ENCODE measurements at regions not wholly inside any gene's neighbourhood (a gene's known extent, or its start where the extent isn't known, plus 50 kb on each side); places are given as distances from the start of the nearest gene placed in this dataset.
A peak's percentile ranks its signal among the peaks of the same experiment; 100 is the strongest.
"Not testable (repeated sequence)": the region's sequence is repeated elsewhere in the genome, so short reads cannot be mapped to it uniquely, and the experiment has no call there.

DNA sequence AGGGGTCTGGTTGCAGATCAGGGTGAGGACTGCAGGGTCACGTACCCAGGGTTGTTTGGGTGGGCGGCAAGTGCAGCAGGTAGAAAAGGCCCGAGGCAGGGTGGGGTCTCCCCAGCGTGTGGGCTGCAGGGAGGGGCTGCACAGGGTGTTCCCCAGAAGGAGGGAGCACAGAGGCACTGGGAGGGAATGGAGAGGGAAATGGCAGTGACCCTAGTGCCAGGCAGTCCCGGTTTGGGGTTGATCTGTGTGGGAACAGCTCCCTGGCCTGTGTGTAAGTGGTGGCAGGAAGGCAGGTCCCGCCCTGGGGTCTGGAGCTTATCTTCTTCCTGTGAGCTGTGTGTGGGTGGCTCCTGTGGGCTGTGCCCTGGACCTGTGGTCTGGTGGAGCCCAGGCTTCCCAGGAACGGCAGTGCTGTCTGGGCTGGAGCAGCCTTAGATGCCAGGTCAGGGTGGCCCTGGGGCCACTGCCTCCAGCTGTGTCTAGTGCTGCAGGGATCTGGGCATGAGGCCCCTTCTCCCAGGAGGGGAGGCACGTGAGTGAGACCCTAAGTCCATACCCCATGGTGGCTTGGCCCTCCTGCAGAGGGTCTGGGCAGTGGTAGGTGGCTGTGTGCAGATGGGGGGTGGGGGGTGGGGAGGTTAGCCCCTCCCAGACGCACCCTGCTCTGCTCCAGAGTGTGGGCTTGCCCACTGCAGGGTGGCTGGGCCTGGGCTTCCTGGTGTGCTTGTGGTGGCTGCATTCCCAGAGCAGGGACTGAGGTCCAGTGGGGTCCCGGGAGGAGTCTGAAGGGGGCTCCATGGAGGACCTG is 363.5 kb downstream of the TMEM121 start:
- no peak for DNase-seq (ENCODE audit: low spot score)

DNA sequence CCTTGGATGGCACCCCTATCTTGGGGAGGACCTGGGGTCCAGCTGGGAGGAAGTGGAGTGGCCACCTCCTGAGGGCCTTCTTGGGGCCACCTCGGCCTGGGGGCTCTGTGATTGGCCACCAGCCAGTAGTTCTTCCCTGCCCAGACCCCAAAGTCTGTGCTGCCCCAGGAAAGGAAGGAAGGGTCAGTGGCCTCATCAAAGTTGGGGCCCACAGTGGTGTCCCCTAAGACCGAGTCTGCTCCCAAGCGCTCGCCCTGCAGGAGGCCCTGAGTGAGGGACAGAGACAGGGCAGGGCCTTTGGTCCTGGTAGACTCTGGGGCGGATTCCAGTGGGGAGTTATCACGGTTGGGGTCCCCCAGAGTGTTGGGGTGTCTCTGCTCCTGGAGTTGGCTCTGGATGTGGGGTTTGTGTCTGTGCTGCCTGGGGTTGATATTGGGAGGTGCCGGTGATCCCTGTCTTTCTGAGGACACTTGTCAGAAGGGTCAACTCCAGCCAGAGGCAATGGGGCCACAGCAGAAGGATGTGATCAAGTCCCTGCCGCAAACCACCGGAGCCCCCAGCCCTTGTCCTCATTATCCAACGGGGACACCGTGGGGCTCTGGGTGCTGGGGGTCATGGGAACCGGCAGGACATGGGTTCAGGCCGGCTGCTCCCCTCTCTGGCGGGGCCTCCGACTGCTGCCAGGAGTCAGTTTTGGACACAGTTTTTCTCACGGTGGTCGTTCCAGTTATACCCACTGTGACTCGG is 364.3 kb downstream of the TMEM121 start:
- peak; percentile 6 for DNase-seq (ENCODE audit: low spot score)

DNA sequence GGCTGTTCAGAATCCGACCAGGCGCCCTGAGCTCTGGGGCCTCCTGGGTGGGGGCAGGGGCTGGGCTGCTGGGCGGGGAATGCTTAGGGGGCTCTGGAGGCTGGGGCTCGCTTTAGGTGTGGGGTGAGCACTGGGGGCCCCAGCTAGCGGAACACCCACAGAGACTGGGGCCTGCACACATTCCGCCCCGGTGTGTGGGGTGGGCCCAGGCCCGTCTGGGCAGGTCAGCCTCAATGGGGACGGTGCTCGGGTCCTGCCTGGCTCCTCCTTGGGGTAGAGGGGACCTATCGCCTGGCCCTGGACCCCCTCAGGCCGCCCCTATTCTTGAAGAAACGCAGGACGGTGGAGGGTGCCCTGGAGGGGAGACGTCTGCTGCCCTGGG is 364.8 kb downstream of the TMEM121 start:
- no peak for DNase-seq (ENCODE audit: low spot score)

DNA sequence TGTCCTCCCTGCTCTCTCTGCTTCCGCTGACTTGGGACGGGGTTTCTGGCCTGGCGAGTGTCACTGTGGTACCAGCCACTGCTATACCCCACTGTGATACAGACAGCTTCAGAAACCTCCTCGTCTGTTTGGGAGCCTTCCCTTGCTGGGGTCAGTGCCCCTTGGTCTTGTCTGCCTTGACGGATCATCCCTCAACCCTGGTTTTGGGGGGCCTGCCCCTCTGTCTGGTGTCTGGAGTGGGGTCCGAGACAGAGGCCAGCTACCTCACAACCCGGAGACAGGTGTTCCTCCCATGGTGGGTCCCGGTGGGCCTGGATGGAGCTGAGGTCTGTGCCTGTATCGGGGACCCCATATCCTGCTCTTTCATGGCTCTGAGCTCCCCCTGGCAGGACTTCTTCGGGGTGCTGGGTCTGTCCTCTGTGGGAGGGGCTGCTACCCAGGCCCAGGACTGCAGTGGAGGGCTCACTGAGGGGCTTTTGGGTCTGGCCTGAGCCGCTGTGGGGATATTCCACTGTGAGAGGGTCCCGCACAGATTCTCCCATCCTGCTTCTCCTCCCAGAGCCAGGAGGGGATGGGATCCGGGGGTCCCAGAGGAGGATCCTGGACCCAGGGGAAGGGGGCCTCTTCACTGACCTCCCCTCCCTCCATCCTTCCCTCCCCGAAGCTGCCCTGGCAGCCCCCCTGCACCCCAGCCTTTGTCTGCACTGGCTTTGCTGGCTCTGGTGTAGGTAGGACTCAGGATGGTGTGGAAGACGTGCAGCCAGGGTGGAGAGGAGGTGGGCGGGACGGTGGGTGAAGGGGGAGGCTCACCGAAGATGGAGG is 365.5 kb downstream of the TMEM121 start:
- peak; percentile 12 for DNase-seq (ENCODE audit: low spot score)

DNA sequence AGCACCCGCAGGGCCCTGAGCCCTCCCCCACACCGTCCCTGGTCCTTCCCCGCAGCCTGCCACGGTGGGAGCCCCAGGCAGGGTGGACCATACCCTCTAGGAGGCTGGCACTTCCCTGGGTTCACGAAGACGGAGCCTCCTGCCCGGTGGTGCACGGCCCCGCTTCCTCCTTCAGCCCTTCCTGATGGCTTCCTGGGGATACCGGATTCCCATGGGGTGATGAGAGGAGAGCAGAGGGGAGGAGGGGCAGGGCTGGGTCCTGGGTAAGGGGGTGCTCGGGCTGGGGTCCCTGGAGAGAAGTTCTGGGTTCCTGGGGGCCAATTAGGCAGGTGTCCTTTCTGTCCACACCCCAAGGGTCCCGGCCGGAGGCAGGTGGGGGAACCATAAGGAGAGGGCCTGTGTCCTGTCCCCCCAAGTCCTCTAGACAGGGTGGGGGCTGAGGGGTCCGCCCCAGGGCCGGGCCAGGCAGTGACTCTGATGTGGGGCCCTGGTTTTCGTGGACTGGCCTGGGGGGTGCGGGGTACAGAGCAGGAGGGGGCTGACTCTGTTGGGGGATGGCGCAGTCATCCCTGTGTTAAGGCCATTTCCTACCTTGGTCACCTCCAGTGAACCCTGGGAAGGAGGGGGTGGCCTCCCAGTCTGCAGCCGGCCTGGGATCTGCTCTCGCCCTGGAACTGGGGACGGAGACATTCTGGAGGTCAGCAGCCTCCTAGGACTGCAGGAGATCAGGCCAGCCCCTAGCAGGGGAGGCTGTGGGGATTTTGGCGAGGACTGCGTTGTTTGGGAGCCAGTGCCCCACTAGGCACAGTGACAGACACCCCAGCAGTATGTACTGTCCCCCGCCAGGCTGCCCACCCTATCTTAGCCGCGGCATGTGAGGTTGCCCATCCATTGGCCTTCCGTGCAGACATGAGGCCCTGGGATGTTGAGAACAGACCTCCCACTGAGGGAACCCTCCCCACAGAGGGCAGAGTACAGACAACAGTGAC is 366.4 kb downstream of the TMEM121 start:
- not testable (repeated sequence) for DNase-seq (ENCODE audit: low spot score)

DNA sequence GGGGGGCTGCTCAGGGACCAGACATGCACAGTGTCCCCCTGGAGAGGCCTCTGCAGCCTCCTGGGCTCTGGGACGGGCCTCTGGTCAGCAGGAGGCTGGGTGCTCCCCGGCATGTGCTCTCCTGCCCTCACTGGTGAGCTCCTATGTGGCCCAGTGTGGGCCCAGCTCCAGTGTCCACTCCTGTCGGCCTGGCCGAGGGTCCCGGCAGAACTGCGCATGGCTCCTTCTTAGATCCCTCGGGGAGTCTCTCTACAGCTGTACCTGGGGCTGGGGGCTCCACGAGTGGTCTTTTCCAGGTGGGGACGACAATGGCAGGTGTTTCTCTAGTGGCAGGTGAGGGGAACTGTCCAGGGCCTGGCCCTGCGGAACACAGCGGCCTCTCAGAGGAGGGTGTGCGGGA is 367.3 kb downstream of the TMEM121 start:
- DNase-seq (ENCODE audit: low spot score), result not testable (repeated sequence)

DNA sequence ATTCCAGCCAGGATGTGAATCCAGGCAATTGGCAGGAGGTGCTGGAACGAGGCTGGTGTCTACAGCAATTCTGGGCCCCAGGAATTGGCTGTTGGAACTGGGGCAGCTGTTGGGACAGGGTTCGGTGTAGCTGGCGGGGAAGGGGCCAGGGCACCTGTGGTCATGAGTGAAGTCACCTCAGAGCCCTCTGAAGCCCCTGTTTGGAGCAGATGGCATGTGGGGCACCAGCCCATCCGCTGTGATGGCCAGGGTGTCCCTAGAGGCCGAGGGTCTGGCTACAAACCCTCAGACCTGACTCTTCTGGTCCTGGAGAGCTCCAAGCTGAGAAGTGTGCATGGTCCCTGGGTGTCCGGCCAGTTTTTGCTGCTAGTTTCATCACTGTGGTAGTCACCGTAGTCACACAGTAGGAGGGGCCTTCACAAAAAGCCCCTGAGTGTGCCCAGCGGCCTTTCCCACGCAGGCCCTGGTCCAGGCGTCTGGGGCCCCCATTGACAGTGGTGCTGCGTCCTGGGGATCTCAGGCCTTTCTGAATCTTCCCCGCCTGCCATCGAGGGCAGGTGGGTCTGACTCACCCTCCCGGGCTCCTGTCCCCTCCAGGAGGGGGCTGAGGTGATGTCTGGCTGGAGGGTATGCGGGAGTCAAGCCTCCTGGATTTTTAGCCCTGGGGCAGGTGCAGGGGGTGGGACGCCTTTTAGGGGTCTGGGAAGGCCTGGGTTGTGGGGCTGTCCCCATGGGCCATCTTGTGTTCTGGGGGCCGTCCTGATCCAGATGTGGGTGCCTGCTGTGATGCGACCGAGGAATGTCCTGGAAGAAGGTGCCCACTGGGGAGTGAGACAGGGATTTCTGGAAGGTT is 368.0 kb downstream of the TMEM121 start:
- DNase-seq (ENCODE audit: low spot score), result no peak

DNA sequence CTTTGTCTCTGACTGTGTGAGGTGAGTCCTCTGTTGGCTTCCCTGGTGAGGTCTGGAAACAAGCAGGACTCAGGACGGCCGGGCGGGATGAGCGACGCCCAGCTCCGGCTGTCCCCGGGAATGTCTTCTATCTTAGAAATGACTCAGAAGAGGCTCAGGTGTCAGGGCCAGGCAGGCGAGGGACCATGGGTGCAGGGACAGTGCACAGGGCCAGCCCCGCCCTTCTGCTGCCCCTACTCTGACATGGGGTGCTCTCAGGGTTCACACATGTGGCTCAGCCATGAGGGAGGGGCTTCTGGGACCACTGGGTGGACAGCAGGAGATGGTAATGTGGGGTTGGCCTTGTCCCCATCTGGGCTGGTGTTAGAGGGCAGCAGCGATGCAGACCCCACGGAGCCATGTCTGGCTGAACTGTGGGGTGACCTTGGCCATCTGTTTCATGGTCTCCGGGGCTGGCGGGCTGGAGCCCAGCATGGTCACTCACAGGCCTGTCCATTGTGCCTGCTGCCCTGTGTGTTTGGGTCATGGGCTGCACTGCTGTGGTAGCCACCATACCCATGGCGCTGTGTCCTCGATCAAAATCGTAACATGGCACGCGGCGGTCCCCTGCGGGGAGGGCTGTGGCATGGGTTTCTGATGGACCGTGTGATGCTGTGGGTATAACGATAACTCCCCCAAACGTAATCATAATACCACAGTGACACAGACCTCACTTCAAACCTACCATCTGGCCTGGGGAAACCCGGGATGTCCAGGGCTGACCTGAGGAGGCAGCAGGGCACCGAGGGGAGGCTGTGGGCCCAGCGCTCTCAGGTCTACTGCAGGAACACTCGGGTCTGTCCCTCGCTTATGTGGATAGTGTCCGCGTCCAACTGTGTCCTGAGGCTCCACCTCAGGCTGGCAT is 368.8 kb downstream of the TMEM121 start:
- no peak for DNase-seq (ENCODE audit: low spot score)

DNA sequence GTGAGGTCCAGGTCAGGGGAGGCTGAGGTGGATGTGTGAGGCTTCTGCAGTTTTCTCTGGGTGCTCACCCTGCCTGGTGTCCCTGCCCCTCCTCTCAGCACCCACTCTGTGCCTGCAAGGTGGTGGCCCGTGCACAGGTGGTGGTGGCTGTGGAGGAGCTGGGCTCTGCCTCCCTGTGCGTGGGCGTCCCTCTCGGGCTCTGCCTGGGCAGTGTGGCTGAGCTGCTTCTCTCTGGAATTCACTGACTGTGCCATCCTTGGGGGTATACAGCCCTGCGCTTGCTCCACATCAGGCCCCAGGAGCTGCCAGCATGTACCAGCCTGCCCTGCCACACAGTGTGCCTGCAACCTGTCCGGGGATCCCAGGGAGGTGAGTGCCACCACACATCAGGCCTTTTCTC is 369.8 kb downstream of the TMEM121 start:
- not testable (repeated sequence) for DNase-seq (ENCODE audit: low spot score)

DNA sequence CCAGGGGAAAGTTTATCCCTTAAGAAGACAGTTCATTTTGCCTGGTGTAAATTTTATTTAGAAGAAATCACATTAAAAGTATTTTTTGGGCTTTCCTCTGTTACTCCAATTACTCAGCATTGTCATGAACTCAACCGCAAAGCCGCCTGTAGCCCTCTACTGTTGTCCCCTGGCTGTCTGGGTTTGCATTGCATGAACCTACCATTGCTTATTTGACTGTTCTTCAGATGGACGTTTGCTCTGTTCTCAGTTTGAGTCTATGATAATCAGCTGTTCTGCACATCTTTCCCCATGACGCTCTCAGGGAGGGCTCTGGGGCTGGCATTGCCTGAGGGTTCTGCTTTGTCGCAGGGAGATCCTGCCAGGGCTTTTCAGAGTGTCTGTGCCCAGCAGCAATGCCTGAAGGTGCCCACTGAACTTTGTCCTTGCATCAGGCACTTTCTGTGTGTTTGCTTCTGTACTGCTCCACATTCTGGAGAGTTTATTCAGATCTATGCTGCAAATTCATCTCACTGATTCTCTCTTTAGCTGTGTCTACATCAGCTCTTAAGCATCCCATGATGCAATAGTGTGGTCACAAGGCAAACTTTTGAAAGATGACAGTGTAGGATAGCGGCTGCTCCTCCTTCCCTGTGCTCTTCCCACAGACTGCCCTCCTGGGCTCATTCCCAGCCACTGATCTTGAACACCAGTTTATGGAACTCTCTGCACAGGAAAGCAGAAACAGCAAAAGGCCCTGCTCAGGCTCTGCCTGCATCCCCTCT is 370.8 kb downstream of the TMEM121 start:
- DNase-seq (ENCODE audit: low spot score), result not testable (repeated sequence)

DNA sequence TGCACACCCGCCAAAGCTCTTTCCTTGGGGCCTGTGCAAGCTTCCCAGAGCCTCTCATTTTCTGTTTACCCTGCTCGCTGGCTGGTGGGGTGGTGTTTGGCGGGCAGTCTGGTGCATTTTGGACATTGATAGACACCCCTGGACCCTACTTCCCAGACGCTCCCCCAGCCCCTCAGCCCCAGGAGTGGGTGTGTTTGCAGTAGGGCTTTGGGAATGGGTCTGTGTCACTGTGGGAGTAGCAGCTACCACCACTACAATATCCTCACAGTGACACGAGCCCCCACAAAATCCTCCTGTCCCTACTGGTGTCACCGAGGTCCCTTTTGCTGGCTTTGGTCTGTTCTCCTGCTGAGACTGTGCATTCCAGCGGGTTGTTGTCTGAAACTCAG is 371.3 kb downstream of the TMEM121 start:
- DNase-seq (ENCODE audit: low spot score), result no peak

DNA sequence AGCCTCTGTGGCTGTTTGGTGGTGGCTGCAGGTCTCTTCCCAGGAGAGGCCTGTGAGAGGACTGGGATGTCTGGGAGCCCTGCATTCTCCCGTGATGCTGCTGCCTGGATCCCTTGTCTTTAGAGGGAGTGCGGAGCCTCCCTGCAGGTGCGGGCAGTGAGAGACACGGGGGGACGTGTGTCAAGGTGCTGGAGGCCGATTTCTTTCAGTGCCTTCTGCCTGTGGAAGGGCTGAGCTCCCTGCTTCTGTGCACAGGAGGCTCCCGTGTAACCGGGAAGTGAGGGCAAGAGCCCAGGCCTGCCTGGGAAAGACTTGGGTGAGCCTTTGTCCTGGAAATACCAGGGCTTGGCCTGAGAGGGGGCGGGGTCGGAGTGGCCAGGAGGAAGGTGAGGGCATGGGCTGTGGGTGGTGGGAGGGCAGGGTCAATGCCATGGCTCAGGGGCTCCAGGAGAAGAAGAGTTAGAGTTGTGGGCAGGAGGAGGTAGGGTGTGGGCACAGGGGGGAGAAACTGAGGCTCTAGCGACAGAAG is 372.2 kb downstream of the TMEM121 start:
- DNase-seq (ENCODE audit: low spot score), result no peak

DNA sequence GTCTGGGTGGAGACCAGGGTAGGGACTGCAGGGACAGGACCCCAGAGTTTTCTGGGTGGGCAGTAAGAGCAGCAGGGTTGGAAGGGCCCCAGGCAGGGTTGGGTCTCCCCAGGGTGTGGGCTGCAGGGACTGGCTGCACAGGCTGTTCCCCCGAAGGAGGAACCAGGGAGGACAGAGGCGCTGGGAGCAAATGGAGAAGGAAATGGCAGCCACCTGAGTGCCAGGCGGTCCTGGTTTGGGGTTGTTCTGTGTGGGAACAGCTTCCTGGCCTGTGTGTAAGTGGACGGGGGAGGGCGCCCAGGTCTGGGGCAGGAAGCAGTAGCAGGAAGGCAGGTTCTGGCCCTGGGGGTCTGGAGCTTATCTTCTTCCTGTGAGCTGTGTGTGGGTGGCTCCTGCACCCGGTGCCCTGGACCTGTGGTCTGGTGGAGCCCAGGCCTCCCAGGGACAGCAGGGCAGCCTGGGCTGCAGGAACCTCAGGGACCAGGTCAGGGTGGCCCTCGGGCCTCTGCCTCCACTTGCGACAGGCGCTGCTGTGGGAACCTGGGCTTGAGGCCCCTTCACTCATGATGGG is 372.8 kb downstream of the TMEM121 start:
- DNase-seq (ENCODE audit: low spot score), result no peak

DNA sequence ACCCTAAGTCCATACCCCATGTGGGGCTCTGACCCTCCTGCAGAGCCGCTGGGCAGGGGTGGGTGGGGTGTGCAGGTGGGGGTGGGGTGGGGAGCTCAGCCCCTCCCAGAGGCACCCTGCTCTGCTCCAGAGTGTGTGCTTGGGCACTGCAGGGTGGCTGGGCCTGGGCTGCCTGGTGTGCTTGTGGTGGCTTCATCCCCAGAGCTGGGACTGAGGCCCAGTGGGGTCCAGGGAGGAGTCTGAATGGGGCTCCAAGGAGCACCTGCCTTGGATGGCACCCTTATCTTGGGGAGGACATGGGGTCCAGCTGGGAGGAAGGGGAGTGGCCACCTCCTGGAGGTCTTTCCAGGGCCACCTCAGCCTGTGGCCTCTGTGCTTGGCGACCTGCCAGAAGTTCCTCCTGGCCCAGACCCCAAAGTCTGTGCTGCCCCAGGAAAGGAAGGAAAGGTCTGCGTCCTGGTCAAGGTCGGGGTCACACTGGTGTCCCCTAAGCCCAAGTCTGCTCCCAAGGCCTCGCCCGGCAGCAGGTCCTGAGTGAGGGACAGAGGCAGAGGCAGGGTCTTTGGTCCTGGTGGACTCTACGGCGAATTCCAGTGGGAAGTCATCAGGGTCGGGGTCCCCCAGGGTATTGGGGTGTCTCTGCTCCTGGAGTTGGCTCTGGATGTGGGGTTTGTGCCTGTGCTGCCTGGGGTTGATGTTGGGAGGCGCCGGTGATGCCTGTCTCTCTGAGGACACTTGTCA is 373.4 kb downstream of the TMEM121 start:
- DNase-seq (ENCODE audit: low spot score), result no peak

DNA sequence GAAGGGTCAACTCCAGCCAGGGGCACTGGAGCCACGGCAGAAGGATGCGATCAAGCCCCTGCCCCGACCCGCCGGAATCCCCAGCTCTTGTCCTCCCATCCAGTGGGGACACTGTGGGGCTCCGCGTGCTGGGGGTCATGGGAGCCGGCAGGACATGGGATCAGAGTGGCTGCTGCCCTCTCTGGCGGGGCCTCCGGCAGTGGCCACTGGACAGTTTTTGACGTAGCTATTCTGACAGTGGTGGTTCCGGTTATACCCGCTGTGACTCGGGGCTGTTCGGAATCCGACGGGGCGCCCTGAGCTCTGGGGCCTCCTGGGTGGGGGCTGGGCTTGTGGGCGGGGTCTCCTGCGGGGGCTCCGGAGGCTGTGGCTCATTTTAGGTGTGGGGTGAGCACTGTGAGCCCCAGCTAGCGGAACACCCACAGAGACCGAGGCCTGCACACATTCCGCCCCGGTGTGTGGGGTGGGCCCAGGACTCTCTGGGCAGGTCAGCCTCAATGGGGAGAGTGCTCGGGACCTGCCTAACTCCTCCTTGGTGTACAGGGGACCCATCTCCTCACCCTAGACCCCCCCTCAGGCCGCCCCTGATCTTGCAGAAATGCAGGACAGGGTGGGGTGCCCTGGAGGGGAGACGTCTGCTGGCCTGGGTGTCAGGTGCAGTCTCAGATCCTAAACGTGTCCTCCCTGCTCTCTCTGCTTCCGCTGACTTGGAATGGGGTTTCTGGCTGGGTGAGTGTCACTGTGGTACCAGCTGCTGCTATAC is 374.2 kb downstream of the TMEM121 start:
- no peak for DNase-seq (ENCODE audit: low spot score)

DNA sequence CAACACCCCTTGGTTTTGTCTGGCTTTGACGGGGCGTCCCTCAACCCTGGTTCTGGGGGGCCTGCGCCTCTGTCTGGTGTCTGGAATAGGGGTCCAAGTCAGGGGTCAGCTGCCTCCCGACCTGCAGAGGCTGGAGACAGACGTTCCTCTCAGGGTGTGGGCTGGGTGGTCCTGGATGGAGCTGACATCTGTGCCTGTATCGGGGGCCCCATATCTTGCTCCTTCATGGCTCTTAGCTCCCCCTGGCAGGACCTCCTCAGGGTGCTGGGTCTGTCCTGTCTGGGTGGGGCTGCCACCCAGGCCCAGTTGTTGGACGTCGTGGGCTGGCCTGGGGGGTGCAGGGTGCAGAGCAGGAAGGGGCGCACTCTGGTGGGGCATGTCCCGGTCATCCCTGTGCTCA is 374.8 kb downstream of the TMEM121 start:
- DNase-seq (ENCODE audit: low spot score), result no peak
